Dermis blood vessel endothelial cell (primary cell): ENCODE measurements at regions not wholly inside any gene's neighbourhood (a gene's known extent, or its start where the extent isn't known, plus 50 kb on each side); places are given as distances from the start of the nearest gene placed in this dataset.

ENCODE experiments used
- DNase-seq: peaks from one replicate; pipeline ENCODE4 v3.0.0; 2010

- peak; percentile 96 for DNase-seq
Observed at GRCh38 chr22:27212617-27213177, 555.3 kb downstream of the MIAT start.

- no peak for DNase-seq
Observed at GRCh38 chr22:27213294-27213693, 555.9 kb downstream of the MIAT start.

GRCh38 chr22:27213766-27214581 is 556.6 kb downstream of the MIAT start:
- no peak for DNase-seq

- no peak for DNase-seq
Observed at GRCh38 chr22:27214691-27215090, 557.3 kb downstream of the MIAT start.

GRCh38 chr22:27215871-27216270 is 558.5 kb downstream of the MIAT start:
- no peak for DNase-seq

GRCh38 chr22:27216444-27216843 is 559.1 kb downstream of the MIAT start:
- DNase-seq = no peak

- no peak for DNase-seq
Observed at GRCh38 chr22:27217154-27217553, 559.8 kb downstream of the MIAT start.

GRCh38 chr22:27218012-27218920 is 560.9 kb downstream of the MIAT start:
- no peak for DNase-seq

- DNase-seq = no peak
Observed at GRCh38 chr22:27219036-27219435, 561.6 kb downstream of the MIAT start.

- DNase-seq = no peak
Observed at GRCh38 chr22:27220339-27220738, 563.0 kb downstream of the MIAT start.

GRCh38 chr22:27222178-27222577 is 564.8 kb downstream of the MIAT start:
- no peak for DNase-seq

GRCh38 chr22:27223317-27224177 is 566.2 kb downstream of the MIAT start:
- no peak for DNase-seq

GRCh38 chr22:27224485-27225374 is 567.3 kb downstream of the MIAT start:
- no peak for DNase-seq

GRCh38 chr22:27226666-27227065 is 569.3 kb downstream of the MIAT start:
- peak; percentile 32 for DNase-seq

- peak; percentile 27 for DNase-seq
Observed at GRCh38 chr22:27228771-27229170, 571.4 kb downstream of the MIAT start.

GRCh38 chr22:27230189-27230588 is 571.4 kb downstream of the MN1 start:
- no peak for DNase-seq

- no peak for DNase-seq
Observed at GRCh38 chr22:27231266-27231665, 570.3 kb downstream of the MN1 start.

GRCh38 chr22:27232077-27232476 is 569.5 kb downstream of the MN1 start:
- DNase-seq = no peak

GRCh38 chr22:27237080-27237741 is 564.3 kb downstream of the MN1 start:
- no peak for DNase-seq

GRCh38 chr22:27238935-27239510 is 562.5 kb downstream of the MN1 start:
- DNase-seq = peak; percentile 95
